Endothelial cell of umbilical vein (primary cell): ENCODE measurements at regions not wholly inside any gene's neighbourhood (a gene's known extent, or its start where the extent isn't known, plus 50 kb on each side); places are given as distances from the start of the nearest gene placed in this dataset.

ENCODE experiments used
- POLR2A ChIP-seq: IDR thresholded peaks from 2 replicates; pipeline ENCODE4 v1.6.1; 2012; ENCODE audit warnings: low read depth, mild to moderate bottlenecking, control low read depth, low read length
- TF ChIP-seq, protein P1 (sequence below), 2 donors: IDR thresholded peaks; 1 replicate in 1 of 2; 2 replicates in 1 of 2; pipeline ENCODE4 v1.5.1; 2011; ENCODE audit warnings: low read length in 2 of 2, mild to moderate bottlenecking in 2 of 2, moderate library complexity in 2 of 2, control low read depth in 1 of 2, inconsistent platforms in 1 of 2, low read depth in 1 of 2; ENCODE audit not compliant: insufficient read depth in 1 of 2; ENCODE audit errors: extremely low read depth in 1 of 2

DNA sequence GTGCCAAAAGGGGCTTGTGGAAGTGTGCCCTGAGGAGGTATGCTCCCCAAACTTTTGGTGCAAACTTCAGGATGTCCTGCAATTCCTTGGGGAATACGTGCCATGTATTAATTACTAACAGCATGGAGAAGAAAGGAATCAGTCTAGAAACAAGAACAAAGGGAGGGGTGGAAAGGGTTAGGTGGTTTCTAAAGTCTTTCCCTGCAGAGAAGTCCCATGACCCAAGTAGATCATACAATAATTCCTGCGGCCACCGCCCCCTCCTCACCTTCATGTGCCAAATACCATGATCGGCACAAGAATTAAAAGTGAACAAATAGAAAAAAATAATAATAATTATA, 258.2 kb downstream of the PLPP3 start:
- no peak for TF ChIP-seq POLR2A
- TF ChIP-seq, protein P1, sequence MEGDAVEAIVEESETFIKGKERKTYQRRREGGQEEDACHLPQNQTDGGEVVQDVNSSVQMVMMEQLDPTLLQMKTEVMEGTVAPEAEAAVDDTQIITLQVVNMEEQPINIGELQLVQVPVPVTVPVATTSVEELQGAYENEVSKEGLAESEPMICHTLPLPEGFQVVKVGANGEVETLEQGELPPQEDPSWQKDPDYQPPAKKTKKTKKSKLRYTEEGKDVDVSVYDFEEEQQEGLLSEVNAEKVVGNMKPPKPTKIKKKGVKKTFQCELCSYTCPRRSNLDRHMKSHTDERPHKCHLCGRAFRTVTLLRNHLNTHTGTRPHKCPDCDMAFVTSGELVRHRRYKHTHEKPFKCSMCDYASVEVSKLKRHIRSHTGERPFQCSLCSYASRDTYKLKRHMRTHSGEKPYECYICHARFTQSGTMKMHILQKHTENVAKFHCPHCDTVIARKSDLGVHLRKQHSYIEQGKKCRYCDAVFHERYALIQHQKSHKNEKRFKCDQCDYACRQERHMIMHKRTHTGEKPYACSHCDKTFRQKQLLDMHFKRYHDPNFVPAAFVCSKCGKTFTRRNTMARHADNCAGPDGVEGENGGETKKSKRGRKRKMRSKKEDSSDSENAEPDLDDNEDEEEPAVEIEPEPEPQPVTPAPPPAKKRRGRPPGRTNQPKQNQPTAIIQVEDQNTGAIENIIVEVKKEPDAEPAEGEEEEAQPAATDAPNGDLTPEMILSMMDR (IDR thresholded peaks at IDR 0.05; ENCODE audit: extremely low read depth in 1 of 2, insufficient read depth in 1 of 2, low read depth in 1 of 2, low read length in 2 of 2) = no peak
